Activated T-helper 2 cell treated with anti-CD3 and anti-CD28 coated beads, Interferon-gamma antibody, Interleukin-2, Interleukin-4, amounts not matched to agents 10 μg/mL and 5 μg/mL and 100 μg/mL, durations not matched to agents 14 hours and 24 hours and 36 hours (primary cell): ENCODE measurements at regions not wholly inside any gene's neighbourhood (a gene's known extent, or its start where the extent isn't known, plus 50 kb on each side); places are given as distances from the start of the nearest gene placed in this dataset.

Experiments
- DNase-seq: peaks from one replicate; pipeline ENCODE4 v3.0.0; 2021; ENCODE audit warnings: low spot score
- H3K27ac Mint-ChIP-seq: one replicate; pipeline ENCODE4 v1.8.0; 2021; ENCODE audit warnings: mixed read lengths
- H3K27me3 Mint-ChIP-seq: one replicate; pipeline ENCODE4 v1.8.0; 2021; ENCODE audit warnings: low read depth, mixed read lengths
- H3K36me3 Mint-ChIP-seq: one replicate; pipeline ENCODE4 v1.8.0; 2021; ENCODE audit warnings: low read depth, mixed read lengths
- H3K4me1 Mint-ChIP-seq: one replicate; pipeline ENCODE4 v1.8.0; 2021; ENCODE audit warnings: low read depth, mixed read lengths
- H3K4me3 Mint-ChIP-seq: one replicate; pipeline ENCODE4 v1.8.0; 2021; ENCODE audit warnings: low read depth, mild to moderate bottlenecking, moderate library complexity, mixed read lengths
- H3K9me3 Mint-ChIP-seq: one replicate; pipeline ENCODE4 v1.8.0; 2021; ENCODE audit warnings: mixed read lengths
- intact Hi-C: fragments of 100-400 bp; cut with micrococcal nuclease; formaldehyde crosslinking; loops from one replicate; pipeline ENCODE4 v1.15.1; 2023

GRCh38 chr2:228417526-228417925 is 236.0 kb upstream of the SPHKAP start:
- H3K27ac Mint-ChIP-seq: no peak overlapping the region
- no peaks in the 10 kb centered on the region for H3K27me3 Mint-ChIP-seq
- H3K4me3 Mint-ChIP-seq: no peak overlapping the region
- intact Hi-C loops: no loop called here
- H3K4me1 Mint-ChIP-seq: no peaks in the 10 kb centered on the region
- no peaks in the 10 kb centered on the region for H3K36me3 Mint-ChIP-seq
- DNase-seq: no peak
- peaks cover 5% of the 10 kb centered on the region for H3K9me3 Mint-ChIP-seq

- no peak for DNase-seq
- peaks cover 8% of the 10 kb centered on the region for H3K9me3 Mint-ChIP-seq
- no peak overlapping the region for H3K4me3 Mint-ChIP-seq
- H3K27ac Mint-ChIP-seq: no peak overlapping the region
- no peaks in the 10 kb centered on the region for H3K36me3 Mint-ChIP-seq
- H3K4me1 Mint-ChIP-seq: no peaks in the 10 kb centered on the region
- intact Hi-C loops: no loop called here
- H3K27me3 Mint-ChIP-seq: no peaks in the 10 kb centered on the region
These were observed 228.6 kb upstream of the SPHKAP start for GRCh38 chr2:228410061-228410460.

GRCh38 chr2:228409493-228409892 is 228.0 kb upstream of the SPHKAP start:
- DNase-seq: no peak
- peaks cover 8% of the 10 kb centered on the region for H3K9me3 Mint-ChIP-seq
- H3K4me1 Mint-ChIP-seq: no peaks in the 10 kb centered on the region
- no peaks in the 10 kb centered on the region for H3K27me3 Mint-ChIP-seq
- H3K36me3 Mint-ChIP-seq: no peaks in the 10 kb centered on the region
- no peak overlapping the region for H3K4me3 Mint-ChIP-seq
- intact Hi-C loops: no loop called here
- no peak overlapping the region for H3K27ac Mint-ChIP-seq

- Mint-ChIP-seq H3K4me1 (no peaks in the 10 kb centered on the region), H3K27ac (no peak overlapping the region), H3K4me3 (no peak overlapping the region), H3K36me3 (no peaks in the 10 kb centered on the region), H3K9me3 (peaks cover 8% of the 10 kb centered on the region), H3K27me3 (no peaks in the 10 kb centered on the region)
- DNase-seq: no peak
- intact Hi-C loops: no loop called here
These were observed 227.2 kb upstream of the SPHKAP start for GRCh38 chr2:228408529-228409227.

- H3K4me3 Mint-ChIP-seq: no peak overlapping the region
- H3K27me3 Mint-ChIP-seq: no peaks in the 10 kb centered on the region
- H3K4me1 Mint-ChIP-seq: no peaks in the 10 kb centered on the region
- H3K9me3 Mint-ChIP-seq: peaks cover 8% of the 10 kb centered on the region
- intact Hi-C loops: no loop called here
- H3K36me3 Mint-ChIP-seq: no peaks in the 10 kb centered on the region
- no peak for DNase-seq
- no peak overlapping the region for H3K27ac Mint-ChIP-seq
These were observed 226.3 kb upstream of the SPHKAP start for GRCh38 chr2:228407821-228408220.

GRCh38 chr2:228401065-228401912 is 219.8 kb upstream of the SPHKAP start:
- Mint-ChIP-seq H3K27me3 (no peaks in the 10 kb centered on the region), H3K27ac (no peak overlapping the region), H3K4me3 (no peak overlapping the region), H3K4me1 (no peaks in the 10 kb centered on the region), H3K9me3 (peaks cover 16% of the 10 kb centered on the region), H3K36me3 (no peaks in the 10 kb centered on the region)
- DNase-seq: no peak
- intact Hi-C loops: no loop called here

- intact Hi-C loops: no loop called here
- Mint-ChIP-seq H3K4me3 (no peak overlapping the region), H3K27ac (no peak overlapping the region)
These were observed 206.3 kb upstream of the SPHKAP start for GRCh38 chr2:228387776-228388175.

GRCh38 chr2:228378696-228379425 is 197.4 kb upstream of the SPHKAP start:
- Mint-ChIP-seq H3K36me3 (no peaks in the 10 kb centered on the region), H3K4me3 (no peak overlapping the region), H3K27ac (no peak overlapping the region), H3K9me3 (peaks cover 4% of the 10 kb centered on the region), H3K4me1 (no peaks in the 10 kb centered on the region), H3K27me3 (no peaks in the 10 kb centered on the region)
- DNase-seq: no peak
- intact Hi-C loops: no loop called here

More at GRCh38 chr2:228387776-228388175, 206.3 kb upstream of the SPHKAP start:
- DNase-seq: no peak
- Mint-ChIP-seq H3K27me3 (no peaks in the 10 kb centered on the region), H3K9me3 (peaks cover 6% of the 10 kb centered on the region), H3K4me1 (no peaks in the 10 kb centered on the region), H3K36me3 (no peaks in the 10 kb centered on the region)

- no peak overlapping the region for H3K4me3 Mint-ChIP-seq
- H3K27me3 Mint-ChIP-seq: no peaks in the 10 kb centered on the region
- H3K4me1 Mint-ChIP-seq: no peaks in the 10 kb centered on the region
- intact Hi-C loops: no loop called here
- H3K27ac Mint-ChIP-seq: no peak overlapping the region
- peaks cover 4% of the 10 kb centered on the region for H3K9me3 Mint-ChIP-seq
- no peaks in the 10 kb centered on the region for H3K36me3 Mint-ChIP-seq
- DNase-seq: no peak
These were observed 196.7 kb upstream of the SPHKAP start for GRCh38 chr2:228378233-228378632.

GRCh38 chr2:228377533-228377932 is 196.0 kb upstream of the SPHKAP start:
- H3K36me3 Mint-ChIP-seq: no peaks in the 10 kb centered on the region
- intact Hi-C loops: no loop called here

GRCh38 chr2:228374741-228375140 is 193.3 kb upstream of the SPHKAP start:
- no peak for DNase-seq
- H3K36me3 Mint-ChIP-seq: no peaks in the 10 kb centered on the region
- H3K27me3 Mint-ChIP-seq: no peaks in the 10 kb centered on the region
- no peak overlapping the region for H3K27ac Mint-ChIP-seq
- intact Hi-C loops: no loop called here
- peaks cover 14% of the 10 kb centered on the region for H3K9me3 Mint-ChIP-seq
- no peak overlapping the region for H3K4me3 Mint-ChIP-seq
- no peaks in the 10 kb centered on the region for H3K4me1 Mint-ChIP-seq

More at GRCh38 chr2:228377533-228377932, 196.0 kb upstream of the SPHKAP start:
- Mint-ChIP-seq H3K4me3 (no peak overlapping the region), H3K9me3 (peaks cover 9% of the 10 kb centered on the region), H3K27me3 (no peaks in the 10 kb centered on the region), H3K4me1 (no peaks in the 10 kb centered on the region), H3K27ac (no peak overlapping the region)
- no peak for DNase-seq

- Mint-ChIP-seq H3K27ac (no peak overlapping the region), H3K27me3 (no peaks in the 10 kb centered on the region), H3K4me3 (no peak overlapping the region), H3K4me1 (no peaks in the 10 kb centered on the region), H3K9me3 (peaks cover 14% of the 10 kb centered on the region), H3K36me3 (no peaks in the 10 kb centered on the region)
- no peak for DNase-seq
- intact Hi-C loops: no loop called here
These were observed 191.7 kb upstream of the SPHKAP start for GRCh38 chr2:228373191-228373590.

- intact Hi-C loops: no loop called here
- Mint-ChIP-seq H3K36me3 (no peaks in the 10 kb centered on the region), H3K9me3 (peaks cover 14% of the 10 kb centered on the region)
These were observed 190.7 kb upstream of the SPHKAP start for GRCh38 chr2:228372212-228372611.

More at GRCh38 chr2:228372212-228372611, 190.7 kb upstream of the SPHKAP start:
- H3K4me3 Mint-ChIP-seq: no peak overlapping the region
- H3K4me1 Mint-ChIP-seq: no peaks in the 10 kb centered on the region
- H3K27me3 Mint-ChIP-seq: no peaks in the 10 kb centered on the region
- DNase-seq: no peak
- H3K27ac Mint-ChIP-seq: no peak overlapping the region
